Natural killer cell treated with Interleukin-12 subunit alpha and Interleukin-12 subunit beta and Interleukin-15 and Interleukin-18, amount 100 ng/mL, for 72 hours (primary cell): ENCODE measurements at regions not wholly inside any gene's neighbourhood (a gene's known extent, or its start where the extent isn't known, plus 50 kb on each side); places are given as distances from the start of the nearest gene placed in this dataset.

Source experiments
- ATAC-seq, 2 donors: fragments of 150-1000 bp; cut with Tn5 transposase in 1 of 2; sonication (Bioruptor Pico), chemical (Tn5 transposase) in 1 of 2; 2 replicates each; pipeline ENCODE4 v1.10.0; 2021
- DNase-seq: peaks from one replicate; pipeline ENCODE4 v3.0.0; 2022; ENCODE audit warnings: low spot score
- H3K27ac Mint-ChIP-seq, 2 donors: 1 replicate in 1 of 2; 2 replicates in 1 of 2; pipeline ENCODE4 v1.8.0; 2022; ENCODE audit warnings: mixed read lengths in 2 of 2, mild to moderate bottlenecking in 1 of 2, moderate library complexity in 1 of 2
- H3K27me3 Mint-ChIP-seq, 2 donors: 1 replicate in 1 of 2; 2 replicates in 1 of 2; pipeline ENCODE4 v1.8.0; 2022; ENCODE audit warnings: mixed read lengths in 2 of 2
- H3K36me3 Mint-ChIP-seq: one replicate; pipeline ENCODE4 v1.8.0; 2022; ENCODE audit warnings: mixed read lengths
- H3K4me1 Mint-ChIP-seq, 2 donors: 1 replicate in 1 of 2; 2 replicates in 1 of 2; pipeline ENCODE4 v1.8.0; 2022; ENCODE audit warnings: low read depth in 2 of 2, mixed read lengths in 2 of 2, mild to moderate bottlenecking in 1 of 2
- H3K4me3 Mint-ChIP-seq: one replicate; pipeline ENCODE4 v1.8.0; 2022; ENCODE audit warnings: mixed read lengths
- H3K9me3 Mint-ChIP-seq: 2 replicates; pipeline ENCODE4 v1.8.0; 2022; ENCODE audit warnings: mixed read lengths

GRCh38 chr20:24895898-24896658 is 53.0 kb upstream of the CST7 start:
- ATAC-seq (no peak), DNase-seq (no peak)
- no peaks in the 10 kb centered on the region for H3K4me1 Mint-ChIP-seq
- H3K27ac Mint-ChIP-seq = no peak overlapping the region
- no peak overlapping the region for H3K4me3 Mint-ChIP-seq
- H3K36me3 Mint-ChIP-seq = peaks cover 16% of the 10 kb centered on the region
- peaks cover 9% of the 10 kb centered on the region for H3K9me3 Mint-ChIP-seq
- H3K27me3 Mint-ChIP-seq = no peaks in the 10 kb centered on the region

- Mint-ChIP-seq H3K27ac (no peak overlapping the region), H3K4me1 (no peaks in the 10 kb centered on the region), H3K9me3 (peaks cover 9% of the 10 kb centered on the region), H3K36me3 (peaks cover 16% of the 10 kb centered on the region), H3K27me3 (no peaks in the 10 kb centered on the region), H3K4me3 (no peak overlapping the region)
- DNase-seq (peak; percentile 22), ATAC-seq (no peak)
These were observed 52.1 kb upstream of the CST7 start for GRCh38 chr20:24896984-24897383.

GRCh38 chr20:24897974-24898373 is 51.1 kb upstream of the CST7 start:
- peaks cover under 1% of the 10 kb centered on the region in 2 donors for H3K27me3 Mint-ChIP-seq
- H3K27ac Mint-ChIP-seq = no peak overlapping the region
- peaks cover 9% of the 10 kb centered on the region for H3K9me3 Mint-ChIP-seq
- no peak for ATAC-seq
- H3K4me1 Mint-ChIP-seq = no peaks in the 10 kb centered on the region
- DNase-seq = no peak
- no peak overlapping the region for H3K4me3 Mint-ChIP-seq
- peaks cover 16% of the 10 kb centered on the region for H3K36me3 Mint-ChIP-seq

- Mint-ChIP-seq H3K36me3 (peaks cover 20% of the 10 kb centered on the region), H3K9me3 (peaks cover 9% of the 10 kb centered on the region), H3K4me3 (no peak overlapping the region), H3K4me1 (no peaks in the 10 kb centered on the region), H3K27ac (no peak overlapping the region), H3K27me3 (peaks cover 5 to 7% of the 10 kb centered on the region in 2 donors)
- DNase-seq (no peak), ATAC-seq (no peak)
These were observed 49.9 kb upstream of the CST7 start for GRCh38 chr20:24899153-24899552.
